MV-4-11 (cell line): ENCODE measurements at regions not wholly inside any gene's neighbourhood (a gene's known extent, or its start where the extent isn't known, plus 50 kb on each side); places are given as distances from the start of the nearest gene placed in this dataset.

Experiments
- DNase-seq: peaks from one replicate; lab custom pipeline; 2025; lab: John Stamatoyannopoulos, UW

GRCh38 chrX:103158317-103158621, 56.6 kb upstream of the BEX4 start:
- DNase-seq, result no peak

GRCh38 chrX:103157496-103158316, 57.2 kb upstream of the BEX4 start:
- DNase-seq, result peak; percentile 34

GRCh38 chrX:103155201-103155600, 59.7 kb upstream of the BEX4 start:
- peak; percentile 65 for DNase-seq

GRCh38 chrX:103153661-103154060, 60.7 kb upstream of the NXF3 start:
- no peak for DNase-seq

- DNase-seq, result no peak
Measured at GRCh38 chrX:103151799-103152198, 58.9 kb upstream of the NXF3 start.

- DNase-seq, result no peak
Measured at GRCh38 chrX:103149652-103150051, 56.7 kb upstream of the NXF3 start.

GRCh38 chrX:103148075-103148474, 55.1 kb upstream of the NXF3 start:
- no peak for DNase-seq
